Upper lobe of left lung (tissue), 6 donors: ENCODE measurements at regions not wholly inside any gene's neighbourhood (a gene's known extent, or its start where the extent isn't known, plus 50 kb on each side); places are given as distances from the start of the nearest gene placed in this dataset.
"Not testable (repeated sequence)": the region's sequence is repeated elsewhere in the genome, so short reads cannot be mapped to it uniquely, and the experiment has no call there.

Experiments
- ATAC-seq, 2 donors: fragments of 200-7000 bp; cut with Tn5 transposase; one replicate each; pipeline ENCODE4 v1.9.1; 2022; ENCODE audit warnings: mild to moderate bottlenecking in 2 of 2, moderate library complexity in 2 of 2; ENCODE audit not compliant: low FRiP score in 2 of 2
- DNase-seq, 2 donors: peaks; one replicate each; pipeline ENCODE4 v3.0.0-alpha.2; 2019 to 2020
- H3K27ac ChIP-seq, 4 donors: fragments of 200-600 bp; sonication (generic); one replicate each; pipeline ENCODE4 v1.5.1; 2016 to 2019
- H3K27me3 ChIP-seq, 4 donors: fragments of 200-600 bp; sonication (generic); one replicate each; pipeline ENCODE4 v1.5.1; 2017 to 2019
- H3K36me3 ChIP-seq, 4 donors: fragments of 200-600 bp; sonication (generic); one replicate each; pipeline ENCODE4 v1.5.1; 2016 to 2019
- H3K4me1 ChIP-seq, 4 donors: fragments of 200-600 bp; sonication (generic); one replicate each; pipeline ENCODE4 v1.5.1; 2018 to 2019
- H3K4me3 ChIP-seq, 4 donors: fragments of 200-600 bp; sonication (generic); one replicate each; pipeline ENCODE4 v1.5.1; 2017 to 2019; ENCODE audit warnings: mild to moderate bottlenecking in 2 of 4, moderate library complexity in 1 of 4
- H3K9me3 ChIP-seq, 4 donors: fragments of 200-600 bp; sonication (generic); one replicate each; pipeline ENCODE4 v1.5.1; 2018 to 2019
- CTCF ChIP-seq, 6 experiments: fragments of 450-650 bp in 4 of 6; fragments of 200-600 bp in 2 of 6; sonication (generic) in 2 of 6; IDR thresholded peaks; one replicate each; pipeline ENCODE4 v1.5.1; 2016 to 2019; ENCODE audit warnings: antibody characterized with exemption in 6 of 6
- EP300 ChIP-seq, 4 donors: sonication (generic); formaldehyde crosslinking; IDR thresholded peaks; one replicate each; pipeline ENCODE4 v1.5.1; 2017; ENCODE audit warnings: antibody characterized with exemption in 4 of 4, control low read depth in 2 of 4
- POLR2A ChIP-seq, 4 donors: fragments of 450-650 bp; IDR thresholded peaks; one replicate each; pipeline ENCODE4 v1.5.1; 2016 to 2017; ENCODE audit warnings: antibody characterized with exemption in 4 of 4, mild to moderate bottlenecking in 2 of 4
- POLR2AphosphoS5 ChIP-seq, 2 donors: sonication (generic); formaldehyde crosslinking; IDR thresholded peaks; one replicate each; pipeline ENCODE4 v1.5.1; 2017; ENCODE audit warnings: antibody characterized with exemption in 2 of 2
- WGBS, 2 donors: methylation state at CpG; one replicate each; pipeline ENCODE4 v1.1.5; 2017 to 2018; 5-methylcytosine and 5-hydroxymethylcytosine counted together
- donor health status: DM: no; HTN: no; CAD: no; lungs with moderate emphysema.
- donor health status: DM: no; HTN: yes; CAD: no; lungs with severe emphysema.

- no peak for TF ChIP-seq CTCF (IDR thresholded peaks at IDR 0.05)
- no peak for TF ChIP-seq POLR2A (IDR thresholded peaks at IDR 0.05)
- TF ChIP-seq EP300 (IDR thresholded peaks at IDR 0.05) = no peak
- no peak for TF ChIP-seq POLR2AphosphoS5 (IDR thresholded peaks at IDR 0.05)
- ATAC-seq (no peak), DNase-seq (no peak)
- H3K27ac ChIP-seq = no peak overlapping the region
- H3K9me3 ChIP-seq = no peaks in the 10 kb centered on the region
- H3K27me3 ChIP-seq = no peaks in the 10 kb centered on the region
- H3K4me3 ChIP-seq = no peak overlapping the region
- 45 to 48% methylated on average over 2 of the region's 2 CpGs for WGBS, 2 donors
- no peaks in the 10 kb centered on the region for H3K36me3 ChIP-seq
- no peaks in the 10 kb centered on the region for H3K4me1 ChIP-seq
Measured at GRCh38 chrX:94686071-94686470, 1012.1 kb downstream of the FAM133A start.

DNA sequence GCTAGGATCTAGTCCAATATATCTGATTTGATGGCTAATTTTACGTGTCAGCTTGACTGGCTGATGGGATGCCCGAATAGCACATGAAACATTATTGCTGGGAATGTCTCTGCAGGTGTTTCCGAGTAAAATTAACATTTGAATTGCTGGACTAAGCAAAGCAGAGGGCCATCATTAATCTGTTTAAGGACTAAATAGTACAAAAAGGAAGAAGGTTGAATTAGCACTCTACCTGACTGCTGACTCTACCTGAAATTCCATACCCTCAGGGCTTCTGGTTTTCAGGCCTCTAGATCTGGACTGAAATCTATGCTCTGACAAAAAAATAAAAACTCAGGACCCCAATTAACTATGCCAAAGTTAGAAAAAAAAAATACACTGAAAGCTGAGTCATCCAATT is 1021.9 kb downstream of the FAM133A start:
- ATAC-seq (no peak), DNase-seq (no peak)
- no peak overlapping the region for H3K4me3 ChIP-seq
- WGBS, 2 donors = 40 to 47% methylated on average over 3 of the region's 3 CpGs
- H3K4me1 ChIP-seq = no peaks in the 10 kb centered on the region
- no peaks in the 10 kb centered on the region for H3K27me3 ChIP-seq
- no peak overlapping the region for H3K27ac ChIP-seq
- H3K36me3 ChIP-seq = no peaks in the 10 kb centered on the region
- TF ChIP-seq CTCF (IDR thresholded peaks at IDR 0.05) (no peak), EP300 (IDR thresholded peaks at IDR 0.05) (no peak), POLR2AphosphoS5 (IDR thresholded peaks at IDR 0.05) (no peak), POLR2A (IDR thresholded peaks at IDR 0.05) (no peak)
- no peaks in the 10 kb centered on the region for H3K9me3 ChIP-seq

GRCh38 chrX:94704348-94705256 is 1030.6 kb downstream of the FAM133A start:
- H3K27ac ChIP-seq, H3K36me3 ChIP-seq, DNase-seq, H3K4me1 ChIP-seq, H3K9me3 ChIP-seq, H3K27me3 ChIP-seq, ATAC-seq: not testable (repeated sequence)
- 73 to 86% methylated on average over 10 to 15 of the region's 15 CpGs for WGBS, 2 donors
- peak overlapping the region in 2 of 4 donors; percentile 28 to 37 for H3K4me3 ChIP-seq

- no peak overlapping the region for H3K4me3 ChIP-seq
- WGBS, 2 donors = 77 to 93% methylated on average over 2 of the region's 2 CpGs
- H3K36me3 ChIP-seq = no peaks in the 10 kb centered on the region
- H3K27me3 ChIP-seq = no peaks in the 10 kb centered on the region
- TF ChIP-seq POLR2AphosphoS5 (IDR thresholded peaks at IDR 0.05) (no peak), CTCF (IDR thresholded peaks at IDR 0.05) (no peak), EP300 (IDR thresholded peaks at IDR 0.05) (no peak), POLR2A (IDR thresholded peaks at IDR 0.05) (no peak)
- ATAC-seq = no peak
- H3K9me3 ChIP-seq = no peaks in the 10 kb centered on the region
- no peak overlapping the region for H3K27ac ChIP-seq
- no peaks in the 10 kb centered on the region for H3K4me1 ChIP-seq
- no peak for DNase-seq
Measured at GRCh38 chrX:94721386-94721785, 1047.4 kb downstream of the FAM133A start.

DNA sequence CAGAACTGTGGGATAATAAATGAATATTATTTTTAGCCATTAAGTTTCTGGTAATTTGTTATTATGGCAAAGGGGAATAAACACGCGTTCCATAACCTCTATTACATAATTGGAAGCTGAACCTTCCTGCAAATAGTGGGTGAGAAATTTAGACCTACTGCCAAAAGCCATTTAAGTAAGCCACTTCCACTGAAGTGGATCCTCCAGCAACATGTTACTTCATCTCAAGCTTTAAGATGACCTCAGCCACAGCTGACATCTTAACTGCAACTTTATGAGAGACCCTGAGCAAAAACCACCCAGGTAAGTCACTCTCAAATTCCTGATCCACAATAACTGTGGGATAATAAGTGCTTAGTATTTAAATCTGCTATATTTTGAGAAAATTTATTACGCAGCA is 1048.6 kb downstream of the FAM133A start:
- ATAC-seq (no peak), DNase-seq (no peak)
- WGBS, 2 donors = 55 to 65% methylated on average over 3 of the region's 3 CpGs

More for the DNA sequence above, 1048.6 kb downstream of the FAM133A start:
- H3K27me3 ChIP-seq = no peaks in the 10 kb centered on the region
- H3K4me3 ChIP-seq = no peak overlapping the region
- no peaks in the 10 kb centered on the region for H3K4me1 ChIP-seq
- TF ChIP-seq POLR2A (IDR thresholded peaks at IDR 0.05) (no peak), EP300 (IDR thresholded peaks at IDR 0.05) (no peak), POLR2AphosphoS5 (IDR thresholded peaks at IDR 0.05) (no peak), CTCF (IDR thresholded peaks at IDR 0.05) (no peak)
- H3K36me3 ChIP-seq = no peaks in the 10 kb centered on the region
- H3K27ac ChIP-seq = no peak overlapping the region
- H3K9me3 ChIP-seq = no peaks in the 10 kb centered on the region
